ENCODE measurements at regions not wholly inside any gene's neighbourhood (a gene's known extent, or its start where the extent isn't known, plus 50 kb on each side); places are given as distances from the start of the nearest gene placed in this dataset.

DNA sequence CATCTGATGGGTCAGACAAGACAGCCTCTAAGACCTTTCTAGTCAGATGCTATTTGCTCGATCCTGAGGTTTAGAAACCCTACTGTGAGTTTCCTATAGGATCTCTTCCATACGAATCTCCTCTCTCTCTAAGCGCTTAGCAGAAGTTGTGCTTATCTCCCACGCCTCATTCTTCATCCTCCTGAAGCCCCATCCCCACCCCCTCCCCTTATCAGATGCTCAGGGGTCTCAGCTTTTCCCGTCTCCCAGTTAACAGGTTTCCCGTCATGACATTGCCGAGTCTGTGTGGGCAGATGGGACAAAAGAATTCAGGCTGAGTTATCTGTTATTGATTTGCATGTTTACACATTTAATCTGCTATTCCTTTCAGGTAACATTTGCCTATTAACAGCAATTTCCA lies 99.0 kb upstream of the PIRT start:
- Mint-ChIP-seq H3K4me3 (ENCODE audit: unreplicated experiment) (no peak overlapping the region), H3K27me3 (ENCODE audit: insufficient read depth, unreplicated experiment) (no peaks in the 10 kb centered on the region), H3K27ac (ENCODE audit: unreplicated experiment) (no peak overlapping the region), H3K4me1 (ENCODE audit: low read depth, unreplicated experiment) (no peaks in the 10 kb centered on the region), H3K9me3 (ENCODE audit: unreplicated experiment) (no peaks in the 10 kb centered on the region), H3K36me3 (ENCODE audit: insufficient read depth, unreplicated experiment) (no peaks in the 10 kb centered on the region)
- no TSS peak for BruUV-seq (replicated peaks)
- no peak for DNase-seq
- TF ChIP-seq, protein P1, sequence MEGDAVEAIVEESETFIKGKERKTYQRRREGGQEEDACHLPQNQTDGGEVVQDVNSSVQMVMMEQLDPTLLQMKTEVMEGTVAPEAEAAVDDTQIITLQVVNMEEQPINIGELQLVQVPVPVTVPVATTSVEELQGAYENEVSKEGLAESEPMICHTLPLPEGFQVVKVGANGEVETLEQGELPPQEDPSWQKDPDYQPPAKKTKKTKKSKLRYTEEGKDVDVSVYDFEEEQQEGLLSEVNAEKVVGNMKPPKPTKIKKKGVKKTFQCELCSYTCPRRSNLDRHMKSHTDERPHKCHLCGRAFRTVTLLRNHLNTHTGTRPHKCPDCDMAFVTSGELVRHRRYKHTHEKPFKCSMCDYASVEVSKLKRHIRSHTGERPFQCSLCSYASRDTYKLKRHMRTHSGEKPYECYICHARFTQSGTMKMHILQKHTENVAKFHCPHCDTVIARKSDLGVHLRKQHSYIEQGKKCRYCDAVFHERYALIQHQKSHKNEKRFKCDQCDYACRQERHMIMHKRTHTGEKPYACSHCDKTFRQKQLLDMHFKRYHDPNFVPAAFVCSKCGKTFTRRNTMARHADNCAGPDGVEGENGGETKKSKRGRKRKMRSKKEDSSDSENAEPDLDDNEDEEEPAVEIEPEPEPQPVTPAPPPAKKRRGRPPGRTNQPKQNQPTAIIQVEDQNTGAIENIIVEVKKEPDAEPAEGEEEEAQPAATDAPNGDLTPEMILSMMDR (IDR thresholded peaks at IDR 0.05; ENCODE audit: insufficient read depth in 1 of 2, low read depth in 1 of 2, low read length in 1 of 2, severe bottlenecking in 1 of 2, unreplicated experiment in 1 of 2): no peak
- Histone ChIP-seq H3K27me3 (replicated peaks; ENCODE audit: control insufficient read depth, insufficient read depth, low read length) (no peaks in the 10 kb centered on the region), H3K4me3 (ENCODE audit: low read depth, low read length) (no peak overlapping the region), H3K36me3 (ENCODE audit: control insufficient read depth, insufficient read depth, low read length) (no peaks in the 10 kb centered on the region), H3K9me3 (no peaks in the 10 kb centered on the region), H3K4me1 (no peaks in the 10 kb centered on the region)
- intact Hi-C loops (cut with micrococcal nuclease; ENCODE audit: unreplicated experiment): no loop called here
- POLR2A ChIA-PET: no interaction called here
- CTCF ChIA-PET: no interaction called here

- Histone ChIP-seq H3K9me3 (no peaks in the 10 kb centered on the region), H3K36me3 (ENCODE audit: control insufficient read depth, insufficient read depth, low read length) (no peaks in the 10 kb centered on the region), H3K4me3 (ENCODE audit: low read depth, low read length) (no peak overlapping the region), H3K4me1 (no peaks in the 10 kb centered on the region), H3K27me3 (replicated peaks; ENCODE audit: control insufficient read depth, insufficient read depth, low read length) (no peaks in the 10 kb centered on the region)
- Mint-ChIP-seq H3K36me3 (ENCODE audit: insufficient read depth, unreplicated experiment) (no peaks in the 10 kb centered on the region), H3K4me1 (ENCODE audit: low read depth, unreplicated experiment) (no peaks in the 10 kb centered on the region), H3K9me3 (ENCODE audit: unreplicated experiment) (peaks cover 18% of the 10 kb centered on the region), H3K4me3 (ENCODE audit: unreplicated experiment) (no peak overlapping the region), H3K27ac (ENCODE audit: unreplicated experiment) (no peak overlapping the region), H3K27me3 (ENCODE audit: insufficient read depth, unreplicated experiment) (no peaks in the 10 kb centered on the region)
- ChIA-PET POLR2A (no interaction called here), CTCF (no interaction called here)
- DNase-seq: no peak
- TF ChIP-seq, protein P1 (IDR thresholded peaks at IDR 0.05; ENCODE audit: insufficient read depth in 1 of 2, low read depth in 1 of 2, low read length in 1 of 2, severe bottlenecking in 1 of 2, unreplicated experiment in 1 of 2): no peak
- intact Hi-C loops (cut with micrococcal nuclease; ENCODE audit: unreplicated experiment): no loop called here
- BruUV-seq (replicated peaks): no TSS peak
These were observed 95.1 kb upstream of the PIRT start for GRCh38 chr17:10932938-10933337.

DNA sequence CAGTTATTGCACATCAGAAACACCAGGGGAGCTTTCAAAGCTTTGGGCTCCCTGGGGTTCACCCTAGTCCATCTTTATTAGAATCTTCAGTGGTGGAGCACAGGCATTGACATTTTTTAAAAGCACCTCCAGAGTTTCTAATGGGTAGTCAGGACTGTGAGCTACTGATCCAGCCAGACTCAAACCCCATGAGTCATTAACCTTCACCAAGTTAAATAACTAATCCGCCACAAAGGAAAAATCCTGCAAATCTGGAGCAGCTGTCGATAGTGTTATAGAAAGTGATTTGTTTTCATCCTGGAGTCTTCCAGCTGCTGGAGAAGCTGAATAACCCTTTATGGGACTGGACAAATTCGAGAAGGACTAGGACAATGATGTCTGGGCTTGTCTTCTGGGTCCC lies 93.2 kb upstream of the PIRT start:
- no peak overlapping the region for H3K4me3 ChIP-seq (ENCODE audit: low read depth, low read length)
- no peak for DNase-seq
- H3K9me3 ChIP-seq: no peaks in the 10 kb centered on the region
- H3K27me3 Mint-ChIP-seq (ENCODE audit: insufficient read depth, unreplicated experiment): no peaks in the 10 kb centered on the region
- H3K27me3 ChIP-seq (replicated peaks; ENCODE audit: control insufficient read depth, insufficient read depth, low read length): no peaks in the 10 kb centered on the region
- peaks cover 18% of the 10 kb centered on the region for H3K9me3 Mint-ChIP-seq (ENCODE audit: unreplicated experiment)
- H3K4me1 Mint-ChIP-seq (ENCODE audit: low read depth, unreplicated experiment): no peaks in the 10 kb centered on the region
- ChIA-PET CTCF (interaction anchor here (0.6 kb wide), 1 partner anchor 64 kb away, joined by 5 read pairs; no protein-coding TSS in a partner anchor), POLR2A (no interaction called here)
- no peaks in the 10 kb centered on the region for H3K4me1 ChIP-seq
- H3K4me3 Mint-ChIP-seq (ENCODE audit: unreplicated experiment): no peak overlapping the region
- no peaks in the 10 kb centered on the region for H3K36me3 Mint-ChIP-seq (ENCODE audit: insufficient read depth, unreplicated experiment)
- intact Hi-C loops (cut with micrococcal nuclease; ENCODE audit: unreplicated experiment): no loop called here
- no peaks in the 10 kb centered on the region for H3K36me3 ChIP-seq (ENCODE audit: control insufficient read depth, insufficient read depth, low read length)
- TF ChIP-seq, protein P1 (IDR thresholded peaks at IDR 0.05; ENCODE audit: insufficient read depth in 1 of 2, low read depth in 1 of 2, low read length in 1 of 2, severe bottlenecking in 1 of 2, unreplicated experiment in 1 of 2): no peak
- no peak overlapping the region for H3K27ac Mint-ChIP-seq (ENCODE audit: unreplicated experiment)
- BruUV-seq (replicated peaks): no TSS peak
